IPS DF 19.7 (cell line): ENCODE measurements at regions not wholly inside any gene's neighbourhood (a gene's known extent, or its start where the extent isn't known, plus 50 kb on each side); places are given as distances from the start of the nearest gene placed in this dataset.

Experiments
- DNase-seq: peaks from one replicate; pipeline ENCODE4 v3.0.0-alpha.2; 2013; ENCODE audit warnings: low read depth, low spot score

- DNase-seq = no peak
These were observed 257.1 kb downstream of the ADAMTS20 start for GRCh38 chr12:43294916-43295315.

- DNase-seq = no peak
These were observed 257.9 kb downstream of the ADAMTS20 start for GRCh38 chr12:43294147-43294546.

GRCh38 chr12:43293396-43293795, 258.6 kb downstream of the ADAMTS20 start:
- DNase-seq = no peak

- no peak for DNase-seq
These were observed 259.3 kb downstream of the ADAMTS20 start for GRCh38 chr12:43292699-43293098.

- no peak for DNase-seq
These were observed 260.5 kb downstream of the ADAMTS20 start for GRCh38 chr12:43291516-43291915.

GRCh38 chr12:43290836-43291235, 261.2 kb downstream of the ADAMTS20 start:
- no peak for DNase-seq

- DNase-seq = no peak
These were observed 262.6 kb downstream of the ADAMTS20 start for GRCh38 chr12:43289426-43289801.

- DNase-seq = no peak
These were observed 263.2 kb downstream of the ADAMTS20 start for GRCh38 chr12:43288671-43289425.

GRCh38 chr12:43287706-43288383, 264.2 kb downstream of the ADAMTS20 start:
- no peak for DNase-seq

GRCh38 chr12:43286986-43287385, 265.0 kb downstream of the ADAMTS20 start:
- DNase-seq = no peak

GRCh38 chr12:43285159-43285598, 266.8 kb downstream of the ADAMTS20 start:
- DNase-seq = no peak

GRCh38 chr12:43284486-43285158, 267.4 kb downstream of the ADAMTS20 start:
- no peak for DNase-seq

GRCh38 chr12:43283206-43283605, 268.8 kb downstream of the ADAMTS20 start:
- no peak for DNase-seq

- no peak for DNase-seq
These were observed 269.9 kb downstream of the ADAMTS20 start for GRCh38 chr12:43282106-43282505.

GRCh38 chr12:43281563-43281962, 270.4 kb downstream of the ADAMTS20 start:
- no peak for DNase-seq

GRCh38 chr12:43278541-43278832, 273.5 kb downstream of the ADAMTS20 start:
- no peak for DNase-seq

GRCh38 chr12:43277651-43278540, 274.1 kb downstream of the ADAMTS20 start:
- no peak for DNase-seq

GRCh38 chr12:43273467-43273866, 278.5 kb downstream of the ADAMTS20 start:
- DNase-seq = no peak

- no peak for DNase-seq
These were observed 280.3 kb downstream of the ADAMTS20 start for GRCh38 chr12:43271659-43272058.

- DNase-seq = no peak
These were observed 284.2 kb downstream of the ADAMTS20 start for GRCh38 chr12:43267818-43268217.

- no peak for DNase-seq
These were observed 290.3 kb downstream of the ADAMTS20 start for GRCh38 chr12:43261701-43262100.
